Glutamatergic neuron (in vitro differentiated cells): ENCODE measurements at regions not wholly inside any gene's neighbourhood (a gene's known extent, or its start where the extent isn't known, plus 50 kb on each side); places are given as distances from the start of the nearest gene placed in this dataset.

ENCODE experiments used
- DNase-seq: peaks from one replicate; pipeline ENCODE4 v3.0.0; 2022
- H3K27ac Mint-ChIP-seq: one replicate; pipeline ENCODE4 v1.8.0; 2020; ENCODE audit warnings: mild to moderate bottlenecking, mixed read lengths, inconsistent platforms; ENCODE audit not compliant: unreplicated experiment
- H3K27me3 Mint-ChIP-seq: one replicate; pipeline ENCODE4 v1.8.0; 2020; ENCODE audit warnings: mild to moderate bottlenecking, moderate library complexity, mixed read lengths, inconsistent platforms; ENCODE audit not compliant: unreplicated experiment
- H3K36me3 Mint-ChIP-seq: one replicate; pipeline ENCODE4 v1.8.0; 2020; ENCODE audit warnings: mild to moderate bottlenecking, mixed read lengths, inconsistent platforms; ENCODE audit not compliant: unreplicated experiment
- H3K4me1 Mint-ChIP-seq: one replicate; pipeline ENCODE4 v1.8.0; 2020; ENCODE audit warnings: mild to moderate bottlenecking, low read depth, mixed read lengths, inconsistent platforms; ENCODE audit not compliant: unreplicated experiment
- H3K4me3 Mint-ChIP-seq: one replicate; pipeline ENCODE4 v1.8.0; 2020; ENCODE audit warnings: mild to moderate bottlenecking, mixed read lengths, inconsistent platforms; ENCODE audit not compliant: unreplicated experiment
- H3K9me3 Mint-ChIP-seq: one replicate; pipeline ENCODE4 v1.8.0; 2020; ENCODE audit warnings: mild to moderate bottlenecking, moderate library complexity, mixed read lengths, inconsistent platforms; ENCODE audit not compliant: unreplicated experiment
- CTCF ChIP-seq: fragments of 200-600 bp; sonication (generic); IDR thresholded peaks from one replicate; pipeline ENCODE4 v1.5.0; 2021; ENCODE audit not compliant: partially characterized antibody, unreplicated experiment

- H3K27me3 Mint-ChIP-seq, result no peaks in the 10 kb centered on the region
- DNase-seq, result no peak
- H3K9me3 Mint-ChIP-seq, result no peaks in the 10 kb centered on the region
Observed at GRCh38 chr3:76866729-76867408, 173.0 kb upstream of the ROBO2 start.

GRCh38 chr3:76869726-76870384 is 170.0 kb upstream of the ROBO2 start:
- Mint-ChIP-seq H3K27me3 (no peaks in the 10 kb centered on the region), H3K4me3 (no peak overlapping the region), H3K36me3 (no peaks in the 10 kb centered on the region), H3K4me1 (no peaks in the 10 kb centered on the region), H3K9me3 (no peaks in the 10 kb centered on the region), H3K27ac (no peak overlapping the region)
- no peak for DNase-seq
- no peak for TF ChIP-seq CTCF

More at GRCh38 chr3:76866729-76867408, 173.0 kb upstream of the ROBO2 start:
- no peaks in the 10 kb centered on the region for H3K36me3 Mint-ChIP-seq
- no peak overlapping the region for H3K4me3 Mint-ChIP-seq
- H3K27ac Mint-ChIP-seq, result no peak overlapping the region
- no peak for TF ChIP-seq CTCF
- no peaks in the 10 kb centered on the region for H3K4me1 Mint-ChIP-seq

- no peaks in the 10 kb centered on the region for H3K36me3 Mint-ChIP-seq
- TF ChIP-seq CTCF, result no peak
- no peak overlapping the region for H3K4me3 Mint-ChIP-seq
Observed at GRCh38 chr3:76871655-76872054, 168.2 kb upstream of the ROBO2 start.

GRCh38 chr3:76872999-76873398 is 166.9 kb upstream of the ROBO2 start:
- no peaks in the 10 kb centered on the region for H3K9me3 Mint-ChIP-seq
- H3K27me3 Mint-ChIP-seq, result no peaks in the 10 kb centered on the region
- no peaks in the 10 kb centered on the region for H3K4me1 Mint-ChIP-seq
- H3K4me3 Mint-ChIP-seq, result no peak overlapping the region
- no peak overlapping the region for H3K27ac Mint-ChIP-seq
- no peaks in the 10 kb centered on the region for H3K36me3 Mint-ChIP-seq
- no peak for DNase-seq
- TF ChIP-seq CTCF, result no peak

More at GRCh38 chr3:76871655-76872054, 168.2 kb upstream of the ROBO2 start:
- Mint-ChIP-seq H3K27ac (no peak overlapping the region), H3K27me3 (no peaks in the 10 kb centered on the region), H3K9me3 (no peaks in the 10 kb centered on the region), H3K4me1 (no peaks in the 10 kb centered on the region)
- DNase-seq, result no peak

GRCh38 chr3:76873532-76874242 is 166.2 kb upstream of the ROBO2 start:
- Mint-ChIP-seq H3K27me3 (no peaks in the 10 kb centered on the region), H3K9me3 (no peaks in the 10 kb centered on the region), H3K27ac (no peak overlapping the region), H3K4me3 (no peak overlapping the region), H3K4me1 (no peaks in the 10 kb centered on the region), H3K36me3 (no peaks in the 10 kb centered on the region)
- DNase-seq, result no peak
- TF ChIP-seq CTCF, result no peak
